Heart left ventricle (tissue), 13 donors: ENCODE measurements at regions not wholly inside any gene's neighbourhood (a gene's known extent, or its start where the extent isn't known, plus 50 kb on each side); places are given as distances from the start of the nearest gene placed in this dataset.

Source experiments
- POLR2A ChIP-seq, 2 donors: fragments of 450-650 bp; IDR thresholded peaks; one replicate each; pipeline ENCODE4 v1.6.1; 2017; ENCODE audit warnings: antibody characterized with exemption in 2 of 2, mild to moderate bottlenecking in 2 of 2, moderate library complexity in 2 of 2
- TF ChIP-seq, protein P1 (sequence below), 12 donors: fragments of 200-600 bp; sonication (generic) in 4 of 12; IDR thresholded peaks; one replicate each; pipeline versions ENCODE4 v1.5.0 to v1.8.0; 2018 to 2022; ENCODE audit warnings: antibody characterized with exemption in 12 of 12, mild to moderate bottlenecking in 5 of 12
- donor health status: ischemic (EF 13 %, LVEDD 7.1; RV severe dilation, severe dysfunction).
- donor health status: DM: no; HTN: yes; CAD: no.
- donor health status: DM: no; HTN: no; CAD: no.
- donor health status: ischemic (EF 25% LVEDD 6.9; RV normal size, moderate dysfunction).
- donor health status: ischemic (EF 25% LVEDD 5.7; RV mildly dilated, moderate dysfunction).
- donor health status: ischemic (EF 35%, LVEDD 5.7; RV mildly dilated, moderate dysfunction).
- donor health status: nonischemic (EF 11% LVEDD 7.7; RV severe dilation, severe dysfunction).
- donor health status: DM: yes; HTN: yes; CAD: no.
- donor health status: PGD.
- donor health status: ischemic (EF 29% LVEDD 5.4; RV normal size, mild dysfunction).
- donor health status: nonischemic (EF 23%, LVEDD 6.1; RV moderate dilation, normal function).

DNA sequence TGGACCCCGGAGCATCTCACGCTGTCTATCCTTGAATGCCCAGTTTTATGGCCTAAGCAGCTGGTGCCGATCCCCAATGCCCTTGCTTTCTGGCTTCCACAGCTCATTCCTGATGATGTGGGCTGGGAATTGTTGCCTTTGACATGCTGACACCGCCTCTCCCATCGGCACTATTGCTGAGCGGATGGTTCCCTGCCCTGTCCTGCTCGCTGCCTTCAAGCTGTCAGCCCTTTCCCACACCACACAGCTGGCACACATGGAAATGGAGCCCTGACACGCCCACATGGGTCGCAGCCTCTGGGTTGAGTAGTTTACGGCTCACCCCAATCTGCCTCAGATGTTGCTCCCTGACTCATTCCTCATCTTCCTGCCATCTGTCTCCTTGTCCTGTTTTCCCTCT lies 110.2 kb upstream of the SESN3 start:
- TF ChIP-seq, protein P1, sequence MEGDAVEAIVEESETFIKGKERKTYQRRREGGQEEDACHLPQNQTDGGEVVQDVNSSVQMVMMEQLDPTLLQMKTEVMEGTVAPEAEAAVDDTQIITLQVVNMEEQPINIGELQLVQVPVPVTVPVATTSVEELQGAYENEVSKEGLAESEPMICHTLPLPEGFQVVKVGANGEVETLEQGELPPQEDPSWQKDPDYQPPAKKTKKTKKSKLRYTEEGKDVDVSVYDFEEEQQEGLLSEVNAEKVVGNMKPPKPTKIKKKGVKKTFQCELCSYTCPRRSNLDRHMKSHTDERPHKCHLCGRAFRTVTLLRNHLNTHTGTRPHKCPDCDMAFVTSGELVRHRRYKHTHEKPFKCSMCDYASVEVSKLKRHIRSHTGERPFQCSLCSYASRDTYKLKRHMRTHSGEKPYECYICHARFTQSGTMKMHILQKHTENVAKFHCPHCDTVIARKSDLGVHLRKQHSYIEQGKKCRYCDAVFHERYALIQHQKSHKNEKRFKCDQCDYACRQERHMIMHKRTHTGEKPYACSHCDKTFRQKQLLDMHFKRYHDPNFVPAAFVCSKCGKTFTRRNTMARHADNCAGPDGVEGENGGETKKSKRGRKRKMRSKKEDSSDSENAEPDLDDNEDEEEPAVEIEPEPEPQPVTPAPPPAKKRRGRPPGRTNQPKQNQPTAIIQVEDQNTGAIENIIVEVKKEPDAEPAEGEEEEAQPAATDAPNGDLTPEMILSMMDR (IDR thresholded peaks at IDR 0.05) = no peak
- no peak for TF ChIP-seq POLR2A (IDR thresholded peaks at IDR 0.05)
